ENCODE measurements at regions not wholly inside any gene's neighbourhood (a gene's known extent, or its start where the extent isn't known, plus 50 kb on each side); places are given as distances from the start of the nearest gene placed in this dataset.

- no peak for DNase-seq (ENCODE audit: low spot score)
- ATAC-seq, result no peak
- no peaks in the 10 kb centered on the region for H3K9me3 Mint-ChIP-seq
- peaks cover 6% of the 10 kb centered on the region for H3K36me3 Mint-ChIP-seq
- peaks cover 20 to 21% of the 10 kb centered on the region in 2 donors for H3K27me3 Mint-ChIP-seq
- H3K4me3 Mint-ChIP-seq, result no peak overlapping the region
- no peak overlapping the region for H3K27ac Mint-ChIP-seq
- no peaks in the 10 kb centered on the region for H3K4me1 Mint-ChIP-seq (ENCODE audit: low read depth in 2 of 2)
Measured at GRCh38 chr18:6465281-6465680, 50.6 kb upstream of the L3MBTL4 start.

GRCh38 chr18:6476190-6476589 is 61.5 kb upstream of the L3MBTL4 start:
- peaks cover 8% of the 10 kb centered on the region for H3K36me3 Mint-ChIP-seq
- ATAC-seq (no peak), DNase-seq (ENCODE audit: low spot score) (no peak)
- H3K27me3 Mint-ChIP-seq, result peaks cover 15 to 17% of the 10 kb centered on the region in 2 donors
- peaks cover 4% of the 10 kb centered on the region for H3K9me3 Mint-ChIP-seq
- no peaks in the 10 kb centered on the region for H3K4me1 Mint-ChIP-seq (ENCODE audit: low read depth in 2 of 2)
- H3K4me3 Mint-ChIP-seq, result no peak overlapping the region
- no peak overlapping the region for H3K27ac Mint-ChIP-seq

GRCh38 chr18:6476880-6477279 is 62.2 kb upstream of the L3MBTL4 start:
- Mint-ChIP-seq H3K27ac (no peak overlapping the region), H3K36me3 (peaks cover 1% of the 10 kb centered on the region), H3K27me3 (peaks cover 8 to 12% of the 10 kb centered on the region in 2 donors), H3K4me1 (ENCODE audit: low read depth in 2 of 2) (no peaks in the 10 kb centered on the region), H3K4me3 (no peak overlapping the region), H3K9me3 (no peaks in the 10 kb centered on the region)
- ATAC-seq (no peak), DNase-seq (ENCODE audit: low spot score) (no peak)

GRCh38 chr18:6478121-6478520 is 63.4 kb upstream of the L3MBTL4 start:
- Mint-ChIP-seq H3K4me3 (no peak overlapping the region), H3K27me3 (peaks cover 6 to 12% of the 10 kb centered on the region in 2 donors), H3K36me3 (no peaks in the 10 kb centered on the region), H3K9me3 (no peaks in the 10 kb centered on the region), H3K4me1 (ENCODE audit: low read depth in 2 of 2) (no peaks in the 10 kb centered on the region), H3K27ac (no peak overlapping the region)
- ATAC-seq, result no peak
- no peak for DNase-seq (ENCODE audit: low spot score)

- no peaks in the 10 kb centered on the region for H3K4me1 Mint-ChIP-seq (ENCODE audit: low read depth in 2 of 2)
- no peak overlapping the region for H3K27ac Mint-ChIP-seq
- DNase-seq (ENCODE audit: low spot score), result no peak
- no peak overlapping the region for H3K4me3 Mint-ChIP-seq
- H3K27me3 Mint-ChIP-seq, result peaks cover 0 to 12% of the 10 kb centered on the region in 2 donors
- ATAC-seq, result no peak
- H3K36me3 Mint-ChIP-seq, result no peaks in the 10 kb centered on the region
- H3K9me3 Mint-ChIP-seq, result no peaks in the 10 kb centered on the region
Measured at GRCh38 chr18:6479699-6480098, 65.0 kb upstream of the L3MBTL4 start.

- Mint-ChIP-seq H3K4me1 (ENCODE audit: low read depth in 2 of 2) (no peaks in the 10 kb centered on the region), H3K4me3 (no peak overlapping the region), H3K27ac (no peak overlapping the region), H3K27me3 (peaks cover 7 to 22% of the 10 kb centered on the region in 2 donors), H3K9me3 (no peaks in the 10 kb centered on the region), H3K36me3 (no peaks in the 10 kb centered on the region)
- ATAC-seq, result peak; percentile 66 to 84
- DNase-seq (ENCODE audit: low spot score), result no peak
Measured at GRCh38 chr18:6482198-6482977, 67.7 kb upstream of the L3MBTL4 start.

- no peaks in the 10 kb centered on the region for H3K9me3 Mint-ChIP-seq
- H3K27me3 Mint-ChIP-seq, result peaks cover 7 to 21% of the 10 kb centered on the region in 2 donors
- DNase-seq (ENCODE audit: low spot score) (no peak), ATAC-seq (no peak)
- no peak overlapping the region for H3K27ac Mint-ChIP-seq
- H3K36me3 Mint-ChIP-seq, result no peaks in the 10 kb centered on the region
- no peaks in the 10 kb centered on the region for H3K4me1 Mint-ChIP-seq (ENCODE audit: low read depth in 2 of 2)
- H3K4me3 Mint-ChIP-seq, result no peak overlapping the region
Measured at GRCh38 chr18:6484659-6485058, 69.9 kb upstream of the L3MBTL4 start.

GRCh38 chr18:6486313-6486712 is 71.6 kb upstream of the L3MBTL4 start:
- no peaks in the 10 kb centered on the region for H3K4me1 Mint-ChIP-seq (ENCODE audit: low read depth in 2 of 2)
- H3K36me3 Mint-ChIP-seq, result no peaks in the 10 kb centered on the region
- ATAC-seq (no peak), DNase-seq (ENCODE audit: low spot score) (no peak)
- H3K9me3 Mint-ChIP-seq, result no peaks in the 10 kb centered on the region
- peaks cover 7 to 21% of the 10 kb centered on the region in 2 donors for H3K27me3 Mint-ChIP-seq
- no peak overlapping the region for H3K4me3 Mint-ChIP-seq
- no peak overlapping the region for H3K27ac Mint-ChIP-seq

GRCh38 chr18:6486764-6487426 is 72.2 kb upstream of the L3MBTL4 start:
- peaks cover 7 to 19% of the 10 kb centered on the region in 2 donors for H3K27me3 Mint-ChIP-seq
- H3K36me3 Mint-ChIP-seq, result no peaks in the 10 kb centered on the region
- ATAC-seq, result no peak
- no peak overlapping the region for H3K4me3 Mint-ChIP-seq
- H3K27ac Mint-ChIP-seq, result no peak overlapping the region
- no peaks in the 10 kb centered on the region for H3K9me3 Mint-ChIP-seq
- no peak for DNase-seq (ENCODE audit: low spot score)
- no peaks in the 10 kb centered on the region for H3K4me1 Mint-ChIP-seq (ENCODE audit: low read depth in 2 of 2)

- ATAC-seq (no peak), DNase-seq (ENCODE audit: low spot score) (no peak)
- no peak overlapping the region for H3K27ac Mint-ChIP-seq
- no peaks in the 10 kb centered on the region for H3K4me1 Mint-ChIP-seq (ENCODE audit: low read depth in 2 of 2)
- no peak overlapping the region for H3K4me3 Mint-ChIP-seq
- H3K36me3 Mint-ChIP-seq, result no peaks in the 10 kb centered on the region
- no peaks in the 10 kb centered on the region for H3K9me3 Mint-ChIP-seq
- peaks cover 7 to 19% of the 10 kb centered on the region in 2 donors for H3K27me3 Mint-ChIP-seq
Measured at GRCh38 chr18:6487968-6488367, 73.3 kb upstream of the L3MBTL4 start.

GRCh38 chr18:6488956-6489355 is 74.2 kb upstream of the L3MBTL4 start:
- DNase-seq (ENCODE audit: low spot score) (no peak), ATAC-seq (no peak)
- Mint-ChIP-seq H3K4me1 (ENCODE audit: low read depth in 2 of 2) (no peaks in the 10 kb centered on the region), H3K9me3 (no peaks in the 10 kb centered on the region), H3K27me3 (peaks cover 7 to 14% of the 10 kb centered on the region in 2 donors), H3K4me3 (no peak overlapping the region), H3K36me3 (no peaks in the 10 kb centered on the region), H3K27ac (no peak overlapping the region)

- no peak overlapping the region for H3K4me3 Mint-ChIP-seq
- H3K9me3 Mint-ChIP-seq, result no peaks in the 10 kb centered on the region
- peaks cover 7 to 14% of the 10 kb centered on the region in 2 donors for H3K27me3 Mint-ChIP-seq
- ATAC-seq, result no peak
- DNase-seq (ENCODE audit: low spot score), result no peak
- no peaks in the 10 kb centered on the region for H3K4me1 Mint-ChIP-seq (ENCODE audit: low read depth in 2 of 2)
- no peaks in the 10 kb centered on the region for H3K36me3 Mint-ChIP-seq
- H3K27ac Mint-ChIP-seq, result no peak overlapping the region
Measured at GRCh38 chr18:6489977-6490376, 75.3 kb upstream of the L3MBTL4 start.

GRCh38 chr18:6493194-6493593 is 78.5 kb upstream of the L3MBTL4 start:
- no peaks in the 10 kb centered on the region for H3K4me1 Mint-ChIP-seq (ENCODE audit: low read depth in 2 of 2)

GRCh38 chr18:6495536-6495935 is 80.8 kb upstream of the L3MBTL4 start:
- H3K27me3 Mint-ChIP-seq, result peaks cover 0 to 4% of the 10 kb centered on the region in 2 donors
- H3K4me3 Mint-ChIP-seq, result no peak overlapping the region
- no peak for ATAC-seq
- DNase-seq (ENCODE audit: low spot score), result no peak
- no peaks in the 10 kb centered on the region for H3K9me3 Mint-ChIP-seq
- H3K36me3 Mint-ChIP-seq, result no peaks in the 10 kb centered on the region
- H3K27ac Mint-ChIP-seq, result no peak overlapping the region
- H3K4me1 Mint-ChIP-seq (ENCODE audit: low read depth in 2 of 2), result no peaks in the 10 kb centered on the region

More at GRCh38 chr18:6493194-6493593, 78.5 kb upstream of the L3MBTL4 start:
- Mint-ChIP-seq H3K9me3 (no peaks in the 10 kb centered on the region), H3K27ac (no peak overlapping the region), H3K36me3 (no peaks in the 10 kb centered on the region), H3K27me3 (peaks cover 0 to 6% of the 10 kb centered on the region in 2 donors), H3K4me3 (no peak overlapping the region)
- ATAC-seq, result no peak
- DNase-seq (ENCODE audit: low spot score), result no peak
